HepG2 (cell line): ENCODE measurements at regions not wholly inside any gene's neighbourhood (a gene's known extent, or its start where the extent isn't known, plus 50 kb on each side); places are given as distances from the start of the nearest gene placed in this dataset.

Experiments
- ATAC-seq: fragments of 200-7000 bp; cut with Tn5 transposase; 3 replicates; pipeline ENCODE4 v1.9.1; 2020; ENCODE audit warnings: mild to moderate bottlenecking, moderate library complexity
- BruUV-seq: library from RNA; stranded (reverse); fragments of 400-500 nt; replicated peaks from 2 replicates; lab custom pipeline; 2021; lab: Mats Ljungman, UMichigan
- CTCF ChIA-PET: fragments of 300-600 bp; formaldehyde crosslinking; extraction: SDS; loops from one replicate; lab custom pipeline; 2021; ENCODE audit warnings: low total read pairs, inconsistent platforms, low intra/inter-chr PET ratio; lab: Yijun Ruan, JAX
- POLR2A ChIA-PET: fragments of 350-600 bp; sonication (Branson Sonifier 250); formaldehyde crosslinking; loops from one replicate; lab custom pipeline; 2020; ENCODE audit warnings: antibody characterized with exemption, inconsistent platforms; lab: Yijun Ruan, JAX
- DNase-seq: peaks from one replicate; pipeline ENCODE4 v3.0.0-alpha.2; 2015; ENCODE audit warnings: low spot score
- FAIRE-seq: peaks from 3 replicates; lab custom pipeline; 2011; peaks lifted over from hg19 to GRCh38; lab: Jason Lieb, UNC
- H2AFZ ChIP-seq: one replicate; pipeline ENCODE4 v1.6.1; 2011; ENCODE audit warnings: low read length, inconsistent platforms
- H3K27ac ChIP-seq: fragments of 300-600 bp; 3 replicates; pipeline ENCODE4 v1.8.0; 2011; ENCODE audit warnings: mixed run types, mild to moderate bottlenecking, mixed read lengths, low read length, inconsistent platforms; ENCODE audit not compliant: insufficient read depth; ENCODE audit errors: extremely low read length
- H3K27me3 ChIP-seq, 2 experiments: fragments of 200-600 bp in 1 of 2; 2 replicates in 1 of 2; 3 replicates in 1 of 2; pipeline versions ENCODE4 v1.6.0 to v1.8.0; 2011; ENCODE audit warnings: low read length in 2 of 2, mild to moderate bottlenecking in 2 of 2, moderate library complexity in 2 of 2, inconsistent platforms in 1 of 2; ENCODE audit not compliant: insufficient read depth in 2 of 2, control insufficient read depth in 1 of 2
- H3K36me3 ChIP-seq, 2 experiments: fragments of 200-600 bp in 1 of 2; replicated peaks in 1 of 2; 2 replicates in 1 of 2; 3 replicates in 1 of 2; pipeline versions ENCODE4 v1.5.1 to v1.8.0; 2011; ENCODE audit warnings: low read length in 2 of 2, inconsistent platforms in 1 of 2; ENCODE audit not compliant: insufficient read depth in 2 of 2, control insufficient read depth in 1 of 2
- H3K4me1 ChIP-seq: 2 replicates; pipeline ENCODE4 v1.5.1; 2012; ENCODE audit warnings: low read length, inconsistent platforms; ENCODE audit not compliant: insufficient read depth
- H3K4me2 ChIP-seq: 2 replicates; pipeline ENCODE4 v1.6.0; 2011; ENCODE audit warnings: low read depth, low read length, inconsistent platforms
- H3K4me3 ChIP-seq, 3 experiments: fragments of 200-600 bp in 1 of 3; sonication (generic), shearing (Covaris generic) in 1 of 3; replicated peaks in 1 of 3; 2 replicates each; pipeline ENCODE4 v1.5.1; 2011 to 2016; ENCODE audit warnings: low read length in 3 of 3, inconsistent platforms in 2 of 3, low read depth in 2 of 3, mild to moderate bottlenecking in 2 of 3, control low read depth in 1 of 3, mixed read lengths in 1 of 3; ENCODE audit not compliant: insufficient read depth in 1 of 3
- H3K79me2 ChIP-seq: one replicate; pipeline ENCODE4 v1.6.1; 2011; ENCODE audit warnings: low read length, inconsistent platforms; ENCODE audit not compliant: insufficient read depth
- H3K9ac ChIP-seq: 2 replicates; pipeline ENCODE4 v1.6.0; 2011; ENCODE audit warnings: mild to moderate bottlenecking, low read depth, low read length, inconsistent platforms; ENCODE audit not compliant: insufficient read depth
- H3K9me3 ChIP-seq: 2 replicates; pipeline ENCODE4 v1.5.1; 2012; ENCODE audit warnings: mild to moderate bottlenecking, low read length
- H4K20me1 ChIP-seq: 2 replicates; pipeline ENCODE4 v1.6.0; 2011; ENCODE audit warnings: inconsistent platforms, mild to moderate bottlenecking, low read length, moderate library complexity; ENCODE audit not compliant: insufficient read depth
- CC2D1A ChIP-seq: sonication (generic); formaldehyde crosslinking; IDR thresholded peaks from 2 replicates; pipeline ENCODE4 v1.8.1; 2023; ENCODE audit warnings: mild to moderate bottlenecking, missing genetic modification reagents
- CREB1 ChIP-seq, 2 experiments: fragments of 450-650 bp in 1 of 2; IDR thresholded peaks; 2 replicates each; pipeline ENCODE4 v1.6.1; 2016 to 2017; ENCODE audit warnings: control low read depth in 1 of 2, mild to moderate bottlenecking in 1 of 2, missing compliant biosample characterization in 1 of 2, missing genetic modification characterization in 1 of 2
- IKZF4 ChIP-seq: sonication (generic); formaldehyde crosslinking; IDR thresholded peaks from 2 replicates; pipeline ENCODE4 v1.5.1; 2020; ENCODE audit warnings: borderline replicate concordance, mild to moderate bottlenecking, low read depth, missing genetic modification reagents; ENCODE audit errors: not compliant biosample characterization
- KLF9 ChIP-seq: IDR thresholded peaks from 2 replicates; pipeline ENCODE4 v1.6.1; 2016; ENCODE audit warnings: low read depth
- LCORL ChIP-seq, 2 experiments: fragments of 450-650 bp in 1 of 2; sonication (generic) in 1 of 2; formaldehyde crosslinking in 1 of 2; IDR thresholded peaks; 2 replicates each; pipeline versions ENCODE4 v1.5.0 to v1.6.1; 2017 to 2020; ENCODE audit warnings: antibody characterized with exemption in 1 of 2, missing genetic modification reagents in 1 of 2
- NCOA5 ChIP-seq: sonication (generic); formaldehyde crosslinking; IDR thresholded peaks from 2 replicates; pipeline ENCODE4 v1.4.0; 2020; ENCODE audit warnings: missing genetic modification reagents
- PBX2 ChIP-seq: IDR thresholded peaks from 2 replicates; pipeline ENCODE4 v1.6.1; 2016; ENCODE audit warnings: control low read depth
- RAD51 ChIP-seq: fragments of 450-650 bp; IDR thresholded peaks from 2 replicates; pipeline ENCODE4 v1.6.1; 2016; ENCODE audit warnings: borderline replicate concordance
- SRSF1 ChIP-seq: fragments of 200-400 bp; formaldehyde crosslinking; optimal IDR thresholded peaks from 2 replicates; pipeline ENCODE3; 2017; ENCODE audit warnings: mild to moderate bottlenecking, low read depth, low read length, moderate library complexity
- TEAD3 ChIP-seq: optimal IDR thresholded peaks from 2 replicates; pipeline ENCODE3; 2016; ENCODE audit warnings: borderline replicate concordance
- ZBTB20 ChIP-seq: sonication (generic); formaldehyde crosslinking; IDR thresholded peaks from 2 replicates; pipeline ENCODE4 v1.8.1; 2023; ENCODE audit warnings: missing genetic modification reagents, low read depth, mild to moderate bottlenecking, borderline replicate concordance
- ZNF251 ChIP-seq: sonication (generic); formaldehyde crosslinking; IDR thresholded peaks from 2 replicates; pipeline ENCODE4 v1.9.0; 2021; ENCODE audit warnings: mild to moderate bottlenecking, missing genetic modification reagents
- ZNF749 ChIP-seq: sonication (generic); formaldehyde crosslinking; IDR thresholded peaks from 2 replicates; pipeline ENCODE4 v1.8.0; 2022; ENCODE audit warnings: mild to moderate bottlenecking, missing genetic modification reagents, moderate library complexity, borderline replicate concordance
- ZSCAN9 ChIP-seq: IDR thresholded peaks from 2 replicates; pipeline ENCODE4 v1.6.1; 2016; ENCODE audit warnings: borderline replicate concordance
- WGBS: methylation state at CpG from one replicate; pipeline ENCODE4 v1.1.6; 2017; ENCODE audit warnings: low lambda C conversion rate; 5-methylcytosine and 5-hydroxymethylcytosine counted together
- in situ Hi-C: cut with HindIII; loops from 2 replicates; pipeline ENCODE4 v1.10.0; 2017; ENCODE audit warnings: low pct_unique_long_range_greater_than_20kb; ENCODE audit not compliant: extremely low pct_ligation_motif_present
- intact Hi-C: fragments of 100-400 bp; cut with micrococcal nuclease; formaldehyde crosslinking; loops from one replicate; pipeline ENCODE4 v1.10.0; 2022; ENCODE audit not compliant: unreplicated experiment
- TF ChIP-seq, protein P1 (sequence below): sonication (generic); formaldehyde crosslinking; IDR thresholded peaks from 2 replicates; pipeline ENCODE4 v1.8.1; 2023; ENCODE audit warnings: mild to moderate bottlenecking, inconsistent platforms, moderate library complexity, missing genetic modification reagents, borderline replicate concordance
- TF ChIP-seq, protein P2 (sequence below): sonication (generic); formaldehyde crosslinking; IDR thresholded peaks from 2 replicates; pipeline ENCODE4 v1.5.0; 2020; ENCODE audit warnings: mild to moderate bottlenecking, missing genetic modification reagents, moderate library complexity

DNA sequence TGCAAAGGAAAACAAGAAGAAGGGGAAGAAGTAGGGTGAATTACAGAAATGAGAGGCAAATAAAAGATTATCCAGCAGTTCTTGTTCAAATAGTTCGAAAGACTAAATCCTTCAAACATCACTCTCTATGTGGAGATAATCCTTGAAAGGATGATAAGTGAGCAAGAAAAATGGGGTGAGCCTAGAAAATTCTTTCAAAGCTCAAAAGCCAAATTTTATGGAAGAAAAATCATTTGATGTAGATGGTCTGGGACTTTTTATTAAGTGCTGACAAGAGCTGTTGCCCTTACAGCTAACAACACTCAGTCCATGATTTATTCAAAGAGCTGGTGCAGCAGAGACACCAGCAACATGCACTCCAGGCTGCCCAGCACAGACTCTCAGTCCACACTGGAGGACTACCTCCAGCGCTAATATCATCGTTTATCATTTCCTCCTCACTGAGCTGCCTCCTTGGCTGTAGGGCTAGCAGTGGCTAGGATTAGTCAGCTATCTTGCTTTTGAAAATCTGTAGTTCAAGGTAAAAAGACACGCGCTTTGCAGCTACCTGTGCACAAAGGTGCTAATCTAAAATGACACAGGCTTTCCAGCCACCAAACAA, 264.8 kb upstream of the KIF2A start:
- CTCF ChIA-PET: no interaction called here
- Histone ChIP-seq H3K4me3 (no peak overlapping the region), H4K20me1 (no peaks in the 10 kb centered on the region), H3K4me2 (no peak overlapping the region), H3K4me1 (no peaks in the 10 kb centered on the region), H3K79me2 (no peaks in the 10 kb centered on the region), H3K36me3 (no peaks in the 10 kb centered on the region), H2AFZ (no peak overlapping the region), H3K27me3 (no peaks in the 10 kb centered on the region; a peak in 1 of 5 replicates), H3K27ac (no peak overlapping the region), H3K9ac (no peak overlapping the region)
- BruUV-seq: no TSS peak
- WGBS: 3% methylated on average over 3 of the region's 5 CpGs
- DNase-seq (no peak), FAIRE-seq (no peak), ATAC-seq (no peak)
- intact Hi-C loops (no loop called here), in situ Hi-C loops (no loop called here)
- TF ChIP-seq LCORL (IDR thresholded peaks at IDR 0.05) (no peak), LCORL (CRISPR knock-in tag; IDR thresholded peaks at IDR 0.05) (no peak), SRSF1 (no peak), NCOA5 (CRISPR knock-in tag) (no peak), ZSCAN9 (no peak), CREB1 (IDR thresholded peaks at IDR 0.05) (no peak), CREB1 (CRISPR knock-in tag; IDR thresholded peaks at IDR 0.05) (no peak)
- TF ChIP-seq, all 625 proteins: peak for 0
- POLR2A ChIA-PET: no interaction called here
- no peaks in the 10 kb centered on the region for H3K9me3 ChIP-seq

GRCh38 chr5:62042007-62042406, 264.0 kb upstream of the KIF2A start:
- no peak overlapping the region for H3K9ac ChIP-seq
- H3K36me3 ChIP-seq: no peaks in the 10 kb centered on the region
- no peaks in the 10 kb centered on the region for H3K79me2 ChIP-seq
- ATAC-seq (no peak), FAIRE-seq (no peak), DNase-seq (no peak)
- WGBS: under 1% methylated on average over 3 of the region's 3 CpGs
- no peaks in the 10 kb centered on the region for H3K9me3 ChIP-seq
- BruUV-seq: no TSS peak
- H4K20me1 ChIP-seq: no peaks in the 10 kb centered on the region
- in situ Hi-C loops: no loop called here
- intact Hi-C loops: no loop called here
- no peaks in the 10 kb centered on the region for H3K4me1 ChIP-seq
- POLR2A ChIA-PET: no interaction called here
- CTCF ChIA-PET: no interaction called here
- H3K4me2 ChIP-seq: no peak overlapping the region
- H2AFZ ChIP-seq: no peak overlapping the region
- H3K4me3 ChIP-seq: no peak overlapping the region
- H3K27me3 ChIP-seq: no peaks in the 10 kb centered on the region; a peak in 1 of 5 replicates
- no peak overlapping the region for H3K27ac ChIP-seq
- no peak for TF ChIP-seq CC2D1A (CRISPR knock-in tag)
- no peak for TF ChIP-seq RAD51
- no peak for TF ChIP-seq TEAD3 (CRISPR knock-in tag)
- TF ChIP-seq, protein P1, sequence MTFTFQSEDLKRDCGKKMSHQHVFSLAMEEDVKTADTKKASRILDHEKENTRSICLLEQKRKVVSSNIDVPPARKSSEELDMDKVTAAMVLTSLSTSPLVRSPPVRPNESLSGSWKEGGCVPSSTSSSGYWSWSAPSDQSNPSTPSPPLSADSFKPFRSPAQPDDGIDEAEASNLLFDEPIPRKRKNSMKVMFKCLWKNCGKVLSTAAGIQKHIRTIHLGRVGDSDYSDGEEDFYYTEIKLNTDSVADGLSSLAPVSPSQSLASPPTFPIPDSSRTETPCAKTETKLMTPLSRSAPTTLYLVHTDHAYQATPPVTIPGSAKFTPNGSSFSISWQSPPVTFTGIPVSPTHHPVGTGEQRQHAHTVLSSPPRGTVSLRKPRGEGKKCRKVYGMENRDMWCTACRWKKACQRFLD: no peak
- no peak for TF ChIP-seq IKZF4 (CRISPR knock-in tag)
- TF ChIP-seq ZNF749 (CRISPR knock-in tag): no peak
- TF ChIP-seq ZNF251 (CRISPR knock-in tag): no peak
- no peak for TF ChIP-seq KLF9 (CRISPR knock-in tag)
- TF ChIP-seq, protein P2, sequence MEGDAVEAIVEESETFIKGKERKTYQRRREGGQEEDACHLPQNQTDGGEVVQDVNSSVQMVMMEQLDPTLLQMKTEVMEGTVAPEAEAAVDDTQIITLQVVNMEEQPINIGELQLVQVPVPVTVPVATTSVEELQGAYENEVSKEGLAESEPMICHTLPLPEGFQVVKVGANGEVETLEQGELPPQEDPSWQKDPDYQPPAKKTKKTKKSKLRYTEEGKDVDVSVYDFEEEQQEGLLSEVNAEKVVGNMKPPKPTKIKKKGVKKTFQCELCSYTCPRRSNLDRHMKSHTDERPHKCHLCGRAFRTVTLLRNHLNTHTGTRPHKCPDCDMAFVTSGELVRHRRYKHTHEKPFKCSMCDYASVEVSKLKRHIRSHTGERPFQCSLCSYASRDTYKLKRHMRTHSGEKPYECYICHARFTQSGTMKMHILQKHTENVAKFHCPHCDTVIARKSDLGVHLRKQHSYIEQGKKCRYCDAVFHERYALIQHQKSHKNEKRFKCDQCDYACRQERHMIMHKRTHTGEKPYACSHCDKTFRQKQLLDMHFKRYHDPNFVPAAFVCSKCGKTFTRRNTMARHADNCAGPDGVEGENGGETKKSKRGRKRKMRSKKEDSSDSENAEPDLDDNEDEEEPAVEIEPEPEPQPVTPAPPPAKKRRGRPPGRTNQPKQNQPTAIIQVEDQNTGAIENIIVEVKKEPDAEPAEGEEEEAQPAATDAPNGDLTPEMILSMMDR (CRISPR knock-in tag): no peak
- no peak for TF ChIP-seq ZBTB20 (CRISPR knock-in tag)
- TF ChIP-seq PBX2 (CRISPR knock-in tag): no peak
